ENCODE measurements at regions not wholly inside any gene's neighbourhood (a gene's known extent, or its start where the extent isn't known, plus 50 kb on each side); places are given as distances from the start of the nearest gene placed in this dataset.
"Not testable (repeated sequence)": the region's sequence is repeated elsewhere in the genome, so short reads cannot be mapped to it uniquely, and the experiment has no call there.

GRCh38 chr10:8337332-8337651, 282.8 kb downstream of the GATA3 start:
- no peak for DNase-seq (ENCODE audit: low read depth in 6 of 9, low spot score in 9 of 9)
- Histone ChIP-seq H3K4me1 (ENCODE audit: control insufficient read depth in 2 of 2, insufficient read depth in 2 of 2, low read length in 2 of 2) (peaks cover 7 to 39% of the 10 kb centered on the region in 2 donors), H3K36me3 (ENCODE audit: control insufficient read depth in 2 of 2, insufficient read depth in 2 of 2, low read length in 1 of 2) (no peaks in the 10 kb centered on the region), H3K4me3 (ENCODE audit: low read length in 2 of 2) (no peak overlapping the region), H3K27me3 (ENCODE audit: control insufficient read depth in 2 of 2, insufficient read depth in 1 of 2, low read length in 1 of 2) (no peaks in the 10 kb centered on the region), H3K9me3 (ENCODE audit: control insufficient read depth in 2 of 2, insufficient read depth in 1 of 2, low read length in 1 of 2) (peaks cover 1 to 3% of the 10 kb centered on the region in 2 donors), H3K27ac (ENCODE audit: low read depth in 1 of 2, low read length in 1 of 2) (no peak overlapping the region)
- WGBS: 96% methylated on average over 5 of the region's 5 CpGs

GRCh38 chr10:8338177-8338766, 283.8 kb downstream of the GATA3 start:
- Histone ChIP-seq H3K27ac (ENCODE audit: low read depth in 1 of 2, low read length in 1 of 2) (no peak overlapping the region), H3K4me1 (ENCODE audit: control insufficient read depth in 2 of 2, insufficient read depth in 2 of 2, low read length in 2 of 2) (peaks cover 7 to 29% of the 10 kb centered on the region in 2 donors), H3K9me3 (ENCODE audit: control insufficient read depth in 2 of 2, insufficient read depth in 1 of 2, low read length in 1 of 2) (peaks cover 1 to 3% of the 10 kb centered on the region in 2 donors), H3K36me3 (ENCODE audit: control insufficient read depth in 2 of 2, insufficient read depth in 2 of 2, low read length in 1 of 2) (no peaks in the 10 kb centered on the region), H3K27me3 (ENCODE audit: control insufficient read depth in 2 of 2, insufficient read depth in 1 of 2, low read length in 1 of 2) (no peaks in the 10 kb centered on the region), H3K4me3 (ENCODE audit: low read length in 2 of 2) (no peak overlapping the region)
- 95% methylated on average over 4 of the region's 4 CpGs for WGBS
- DNase-seq (ENCODE audit: low read depth in 6 of 9, low spot score in 9 of 9): no peak

GRCh38 chr10:8344756-8345155, 290.3 kb downstream of the GATA3 start:
- Histone ChIP-seq H3K4me1 (ENCODE audit: control insufficient read depth in 2 of 2, insufficient read depth in 2 of 2, low read length in 2 of 2) (peaks cover under 1 to 12% of the 10 kb centered on the region in 2 donors), H3K27ac (ENCODE audit: low read depth in 1 of 2, low read length in 1 of 2) (no peak overlapping the region), H3K36me3 (ENCODE audit: control insufficient read depth in 2 of 2, insufficient read depth in 2 of 2, low read length in 1 of 2) (no peaks in the 10 kb centered on the region), H3K4me3 (ENCODE audit: low read length in 2 of 2) (no peak overlapping the region), H3K9me3 (ENCODE audit: control insufficient read depth in 2 of 2, insufficient read depth in 1 of 2, low read length in 1 of 2) (peaks cover 1 to 3% of the 10 kb centered on the region in 2 donors), H3K27me3 (ENCODE audit: control insufficient read depth in 2 of 2, insufficient read depth in 1 of 2, low read length in 1 of 2) (no peaks in the 10 kb centered on the region)
- WGBS: 94% methylated on average over 1 of the region's 1 CpG
- DNase-seq (ENCODE audit: low read depth in 6 of 9, low spot score in 9 of 9): no peak

- Histone ChIP-seq H3K9me3 (ENCODE audit: control insufficient read depth in 2 of 2, insufficient read depth in 1 of 2, low read length in 1 of 2) (no peaks in the 10 kb centered on the region), H3K4me1 (ENCODE audit: control insufficient read depth in 2 of 2, insufficient read depth in 2 of 2, low read length in 2 of 2) (peaks cover 7 to 19% of the 10 kb centered on the region in 2 donors), H3K4me3 (ENCODE audit: low read length in 2 of 2) (no peak overlapping the region), H3K27me3 (ENCODE audit: control insufficient read depth in 2 of 2, insufficient read depth in 1 of 2, low read length in 1 of 2) (no peaks in the 10 kb centered on the region), H3K36me3 (ENCODE audit: control insufficient read depth in 2 of 2, insufficient read depth in 2 of 2, low read length in 1 of 2) (no peaks in the 10 kb centered on the region), H3K27ac (ENCODE audit: low read depth in 1 of 2, low read length in 1 of 2) (no peak overlapping the region)
- DNase-seq (ENCODE audit: low read depth in 6 of 9, low spot score in 9 of 9): no peak
- WGBS: 94% methylated on average over 1 of the region's 1 CpG
These were observed 292.4 kb downstream of the GATA3 start for GRCh38 chr10:8346861-8347260.

DNA sequence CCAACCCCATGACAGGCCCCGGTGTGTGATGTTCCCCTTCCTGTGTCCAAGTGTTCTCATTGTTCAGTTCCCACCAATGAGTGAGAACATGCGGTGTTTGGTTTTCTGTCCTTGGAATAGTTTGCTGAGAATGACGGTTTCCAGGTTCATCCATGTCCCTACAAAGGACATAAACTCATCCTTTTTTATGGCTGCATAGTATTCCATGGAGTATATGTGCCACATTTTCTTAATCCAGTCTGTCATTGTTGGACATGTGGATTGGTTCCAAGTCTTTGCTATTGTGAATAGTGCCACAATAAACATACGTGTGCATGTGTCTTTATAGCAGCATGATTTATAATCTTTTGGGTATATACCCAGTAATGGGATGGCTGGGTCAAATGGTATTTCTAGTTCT, 293.1 kb downstream of the GATA3 start:
- not testable (repeated sequence) for H3K27ac ChIP-seq (ENCODE audit: low read depth in 1 of 2, low read length in 1 of 2); H3K27me3 ChIP-seq (ENCODE audit: control insufficient read depth in 2 of 2, insufficient read depth in 1 of 2, low read length in 1 of 2); H3K36me3 ChIP-seq (ENCODE audit: control insufficient read depth in 2 of 2, insufficient read depth in 2 of 2, low read length in 1 of 2); DNase-seq (ENCODE audit: low read depth in 6 of 9, low spot score in 9 of 9); H3K4me3 ChIP-seq (ENCODE audit: low read length in 2 of 2); H3K9me3 ChIP-seq (ENCODE audit: control insufficient read depth in 2 of 2, insufficient read depth in 1 of 2, low read length in 1 of 2)
- 87% methylated on average over 4 of the region's 4 CpGs for WGBS
- H3K4me1 ChIP-seq (ENCODE audit: control insufficient read depth in 2 of 2, insufficient read depth in 2 of 2, low read length in 2 of 2): peaks cover 11 to 25% of the 10 kb centered on the region in 2 donors

DNA sequence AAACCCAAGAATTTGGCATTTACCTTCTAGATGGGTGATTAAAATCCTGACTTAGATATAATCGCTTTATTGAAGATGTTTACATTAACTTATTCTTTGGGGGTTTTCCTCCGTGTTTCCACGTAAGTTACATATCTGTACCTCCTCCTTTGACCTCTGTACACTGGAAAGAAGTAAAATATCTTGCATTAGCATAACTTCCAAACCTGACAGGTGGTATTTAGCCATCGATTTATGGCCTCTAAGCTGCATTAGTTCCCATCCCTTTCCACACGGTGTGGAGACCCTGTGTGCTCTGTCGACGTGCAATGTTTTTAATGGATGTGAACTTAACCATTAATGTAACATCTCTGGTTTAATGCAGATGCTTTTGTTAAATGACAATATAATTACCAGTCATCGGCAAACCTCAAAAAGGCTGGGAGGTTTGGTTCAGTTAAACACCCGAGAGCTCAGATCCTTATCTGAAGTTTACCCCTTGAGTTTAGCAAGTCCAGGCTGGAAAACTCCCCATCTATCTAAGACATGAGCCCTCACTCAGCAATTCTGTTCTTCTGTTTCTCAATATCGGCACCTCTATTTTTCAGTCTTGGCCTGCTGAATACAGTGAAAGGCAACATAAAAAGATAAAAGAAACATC, 295.2 kb downstream of the GATA3 start:
- no peak for DNase-seq (ENCODE audit: low read depth in 6 of 9, low spot score in 9 of 9)
- H3K27ac ChIP-seq (ENCODE audit: low read depth in 1 of 2, low read length in 1 of 2): no peak overlapping the region
- no peaks in the 10 kb centered on the region for H3K27me3 ChIP-seq (ENCODE audit: control insufficient read depth in 2 of 2, insufficient read depth in 1 of 2, low read length in 1 of 2)
- peaks cover 16 to 29% of the 10 kb centered on the region in 2 donors for H3K4me1 ChIP-seq (ENCODE audit: control insufficient read depth in 2 of 2, insufficient read depth in 2 of 2, low read length in 2 of 2)
- WGBS: 71% methylated on average over 10 of the region's 10 CpGs
- H3K36me3 ChIP-seq (ENCODE audit: control insufficient read depth in 2 of 2, insufficient read depth in 2 of 2, low read length in 1 of 2): no peaks in the 10 kb centered on the region
- H3K4me3 ChIP-seq (ENCODE audit: low read length in 2 of 2): no peak overlapping the region
- H3K9me3 ChIP-seq (ENCODE audit: control insufficient read depth in 2 of 2, insufficient read depth in 1 of 2, low read length in 1 of 2): no peaks in the 10 kb centered on the region

GRCh38 chr10:8350250-8350967, 295.9 kb downstream of the GATA3 start:
- DNase-seq (ENCODE audit: low read depth in 6 of 9, low spot score in 9 of 9): no peak
- H3K27ac ChIP-seq (ENCODE audit: low read depth in 1 of 2, low read length in 1 of 2): no peak overlapping the region
- no peak overlapping the region for H3K4me3 ChIP-seq (ENCODE audit: low read length in 2 of 2)
- H3K36me3 ChIP-seq (ENCODE audit: control insufficient read depth in 2 of 2, insufficient read depth in 2 of 2, low read length in 1 of 2): no peaks in the 10 kb centered on the region
- H3K27me3 ChIP-seq (ENCODE audit: control insufficient read depth in 2 of 2, insufficient read depth in 1 of 2, low read length in 1 of 2): no peaks in the 10 kb centered on the region
- WGBS: 87% methylated on average over 5 of the region's 5 CpGs
- H3K9me3 ChIP-seq (ENCODE audit: control insufficient read depth in 2 of 2, insufficient read depth in 1 of 2, low read length in 1 of 2): no peaks in the 10 kb centered on the region
- peaks cover 16 to 33% of the 10 kb centered on the region in 2 donors for H3K4me1 ChIP-seq (ENCODE audit: control insufficient read depth in 2 of 2, insufficient read depth in 2 of 2, low read length in 2 of 2)

GRCh38 chr10:8352171-8353075, 297.9 kb downstream of the GATA3 start:
- no peaks in the 10 kb centered on the region for H3K36me3 ChIP-seq (ENCODE audit: control insufficient read depth in 2 of 2, insufficient read depth in 2 of 2, low read length in 1 of 2)
- H3K4me1 ChIP-seq (ENCODE audit: control insufficient read depth in 2 of 2, insufficient read depth in 2 of 2, low read length in 2 of 2): peaks cover 23 to 45% of the 10 kb centered on the region in 2 donors
- H3K9me3 ChIP-seq (ENCODE audit: control insufficient read depth in 2 of 2, insufficient read depth in 1 of 2, low read length in 1 of 2): no peaks in the 10 kb centered on the region
- DNase-seq (ENCODE audit: low read depth in 6 of 9, low spot score in 9 of 9): no peak
- no peak overlapping the region for H3K27ac ChIP-seq (ENCODE audit: low read depth in 1 of 2, low read length in 1 of 2)
- 95% methylated on average over 10 of the region's 10 CpGs for WGBS
- no peak overlapping the region for H3K4me3 ChIP-seq (ENCODE audit: low read length in 2 of 2)
- H3K27me3 ChIP-seq (ENCODE audit: control insufficient read depth in 2 of 2, insufficient read depth in 1 of 2, low read length in 1 of 2): no peaks in the 10 kb centered on the region
